GM19025 (cell line): ENCODE measurements at regions not wholly inside any gene's neighbourhood (a gene's known extent, or its start where the extent isn't known, plus 50 kb on each side); places are given as distances from the start of the nearest gene placed in this dataset.

Experiments
- ATAC-seq: cut with Tn5 transposase; IDR thresholded peaks from one replicate; pipeline ENCODE4 v1.9.1; 2021; ENCODE audit warnings: mild to moderate bottlenecking, low read depth, moderate library complexity; ENCODE audit not compliant: unreplicated experiment

DNA sequence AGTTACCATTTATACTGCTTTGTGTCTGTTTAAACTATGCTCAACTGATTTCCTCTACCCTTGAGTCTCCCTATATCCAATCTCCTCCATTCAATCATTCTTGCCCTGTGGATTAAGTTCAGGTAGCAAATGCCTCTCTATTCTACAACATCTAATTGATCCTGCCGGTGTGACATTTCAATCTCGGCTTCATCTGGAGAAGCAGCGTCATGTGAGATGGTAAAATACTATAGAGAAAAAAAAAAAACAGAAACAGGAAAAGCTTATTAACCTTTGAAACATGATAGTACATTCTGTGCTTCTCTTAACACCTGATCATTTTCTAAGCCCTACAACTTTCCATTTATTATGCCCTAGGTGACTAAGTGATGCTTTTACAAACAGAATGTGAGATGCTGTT lies 89.4 kb downstream of the KCTD12 start:
- no peak for ATAC-seq

DNA sequence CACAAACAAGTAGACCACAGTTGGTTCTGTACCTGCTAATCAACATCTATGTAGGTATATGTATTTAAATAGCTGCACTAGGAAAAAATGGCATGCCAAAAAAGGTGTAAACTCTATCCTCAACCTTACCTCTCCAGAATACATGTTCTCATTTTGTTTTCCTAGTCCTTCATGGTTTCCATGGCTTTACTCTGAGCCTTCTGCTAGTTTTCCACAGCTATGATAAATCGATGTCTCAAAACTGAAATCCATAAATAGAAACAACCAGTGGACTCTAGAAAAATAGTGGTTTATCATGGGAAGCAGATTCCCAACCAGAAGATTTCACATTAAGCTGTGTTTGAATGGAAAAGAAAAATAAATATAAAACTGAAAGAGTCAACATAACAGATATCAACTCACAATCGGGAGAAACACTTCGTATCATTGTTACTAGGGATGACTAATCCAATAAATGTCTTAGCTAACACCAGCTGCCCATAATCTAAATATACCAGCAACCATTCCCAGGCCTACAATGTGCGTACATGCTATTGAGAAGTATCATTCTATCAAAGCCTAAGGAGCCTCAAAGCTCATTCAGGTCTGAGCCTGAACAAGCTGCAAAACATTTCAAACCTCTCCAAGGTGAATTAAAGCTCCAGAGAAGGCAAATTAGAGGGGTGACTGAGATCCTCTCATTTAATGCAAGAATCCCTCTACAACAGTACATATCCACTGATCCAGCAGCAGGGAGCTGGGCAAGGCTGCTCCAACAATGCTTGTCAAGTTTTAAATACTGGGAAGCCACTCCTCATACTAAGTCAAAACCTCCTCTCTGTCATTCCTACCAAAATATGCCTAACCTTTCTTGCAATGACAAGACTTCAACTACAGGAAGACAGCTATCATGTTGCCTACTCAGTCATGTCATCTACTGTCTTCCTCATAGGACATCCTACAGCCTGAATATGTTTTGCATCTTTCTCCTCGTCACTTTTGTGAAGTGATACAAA lies 90.2 kb downstream of the KCTD12 start:
- ATAC-seq: no peak

DNA sequence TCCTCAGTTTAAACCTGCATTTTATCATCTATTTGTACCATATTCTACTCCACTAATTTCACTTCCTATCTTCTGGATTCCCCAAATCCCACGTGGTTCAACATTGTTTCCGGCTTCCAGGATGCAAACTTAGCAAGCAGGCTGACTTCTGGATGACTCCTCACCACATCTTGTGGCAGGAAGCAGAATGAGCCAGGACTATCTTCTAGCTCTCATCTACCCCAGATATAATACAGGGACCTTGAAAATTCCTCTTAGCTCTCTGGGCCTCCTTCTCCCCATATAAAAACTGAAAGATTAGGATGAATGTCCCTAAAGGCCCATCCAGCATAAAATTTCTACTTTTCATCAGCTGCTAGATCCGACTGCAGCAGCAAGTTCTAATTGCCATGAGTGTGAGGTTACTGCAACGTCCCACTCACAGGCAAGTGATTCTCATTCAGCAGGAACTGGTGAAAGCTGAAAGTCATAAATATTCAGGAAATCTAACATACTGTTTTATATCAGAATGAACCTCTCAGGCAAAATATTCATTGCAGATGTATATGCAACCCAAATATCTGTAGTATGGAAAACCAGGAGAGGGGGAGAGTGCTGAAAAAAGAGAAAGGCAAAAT lies 93.4 kb downstream of the KCTD12 start:
- no peak for ATAC-seq

DNA sequence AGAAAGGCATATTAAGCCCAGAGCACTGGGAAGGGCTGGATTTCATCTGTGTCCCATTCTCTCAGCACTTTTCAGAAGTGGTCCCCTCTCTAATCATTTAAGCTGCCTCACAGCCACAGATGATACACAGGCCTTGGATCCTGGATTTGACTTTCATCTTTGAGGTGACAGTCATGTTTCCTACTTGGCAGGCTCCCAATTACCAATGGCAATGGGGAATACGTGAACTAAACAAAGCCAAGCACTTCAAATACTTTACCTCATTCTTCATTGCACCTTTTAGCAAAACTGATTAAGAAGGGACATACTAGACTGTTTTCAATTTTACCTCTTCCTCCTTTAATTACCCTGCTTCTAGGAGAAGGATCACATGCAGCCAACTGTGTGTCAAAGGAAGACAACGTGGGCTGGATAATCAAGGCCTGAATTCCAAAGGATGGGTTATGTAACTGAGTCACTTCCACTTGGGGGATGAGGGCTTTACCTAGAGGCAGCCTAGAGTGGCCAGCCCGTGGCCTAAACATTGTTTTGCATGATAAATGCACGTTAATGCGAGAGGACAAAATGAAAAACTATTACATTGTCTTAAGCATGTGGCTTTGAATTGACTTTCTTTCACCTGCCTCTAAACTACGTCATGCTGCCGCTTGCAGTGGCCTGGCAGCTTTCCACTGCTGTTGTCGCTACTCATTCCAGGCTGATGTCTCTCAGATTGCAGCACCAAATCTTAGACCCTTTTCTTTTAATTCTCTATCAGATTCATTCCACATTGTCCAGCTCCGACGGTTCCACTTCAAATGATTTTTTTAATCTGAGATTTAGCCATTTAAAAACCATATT lies 95.0 kb downstream of the KCTD12 start:
- ATAC-seq: no peak

DNA sequence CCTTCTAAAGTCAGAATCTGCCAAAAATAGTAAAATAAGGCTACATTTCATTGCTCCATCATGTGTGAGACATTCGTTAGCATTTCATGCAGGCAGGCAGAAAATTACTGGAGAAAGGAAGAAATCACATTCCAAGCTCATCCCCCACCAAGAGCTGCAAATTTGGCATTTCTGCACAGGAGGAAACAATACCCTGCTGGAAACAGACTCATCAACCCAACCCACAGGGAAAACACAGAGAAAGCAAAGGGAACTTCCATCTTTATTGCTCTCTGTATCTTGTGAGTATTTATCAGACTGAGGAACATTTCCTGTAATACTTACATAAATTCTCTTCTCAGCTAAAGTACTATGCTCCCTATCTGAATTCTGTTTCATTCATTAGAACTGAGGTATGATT lies 95.7 kb downstream of the KCTD12 start:
- ATAC-seq: no peak

DNA sequence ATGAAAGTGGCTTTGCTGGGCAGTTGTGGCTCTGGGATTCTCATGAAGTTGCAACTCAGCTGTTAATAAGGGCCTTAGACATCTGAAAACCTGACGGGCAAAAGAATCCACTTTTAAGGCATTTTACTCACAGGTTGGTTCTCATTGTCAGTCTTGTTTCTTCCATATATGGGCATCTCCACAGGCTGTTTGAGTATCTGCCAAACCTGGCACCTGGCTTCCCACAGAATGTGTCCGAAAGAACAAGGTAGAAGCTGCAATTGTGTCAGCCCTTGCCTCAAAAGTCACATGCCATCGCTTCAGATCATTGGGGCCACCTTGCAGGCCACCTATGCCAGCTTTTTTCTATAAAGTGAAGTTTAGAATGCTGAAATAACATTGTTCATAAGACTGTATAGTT lies 102.4 kb downstream of the KCTD12 start:
- no peak for ATAC-seq

DNA sequence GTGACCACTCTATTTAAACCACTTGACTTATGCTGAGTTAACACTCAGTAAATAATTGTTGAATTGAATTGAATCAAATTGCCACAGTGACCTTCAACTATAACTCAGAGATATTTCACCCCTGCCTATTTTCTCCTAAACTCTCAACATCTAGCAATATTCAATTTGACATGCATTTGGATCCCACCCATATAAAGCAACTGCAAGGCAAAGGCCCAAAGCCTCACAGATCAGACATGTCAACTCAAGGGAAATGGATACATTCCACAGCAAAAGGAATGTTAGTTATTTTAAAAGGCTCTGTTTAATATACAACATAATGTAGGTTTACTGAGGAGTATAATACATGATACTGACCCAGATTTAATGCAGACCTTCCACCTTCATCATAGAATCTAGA lies 107.4 kb downstream of the KCTD12 start:
- no peak for ATAC-seq

DNA sequence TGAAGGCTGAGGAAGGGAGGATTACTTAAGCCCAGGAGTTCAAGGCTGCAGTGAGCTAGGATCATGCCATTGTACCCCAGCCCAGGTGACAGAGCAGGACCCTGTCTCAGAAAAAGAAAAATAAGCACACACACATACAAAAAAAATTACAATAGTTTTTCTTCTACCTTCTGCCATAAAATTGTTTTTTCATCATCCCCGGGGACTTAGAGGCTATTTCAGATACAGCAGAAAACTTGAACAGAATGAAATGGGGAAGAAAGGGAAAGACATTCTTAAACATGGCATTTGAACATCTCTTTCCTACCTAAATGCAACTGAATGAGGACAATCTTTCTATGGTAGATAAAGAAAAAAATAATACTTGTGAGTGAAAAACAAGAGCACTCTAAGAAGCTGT lies 109.1 kb downstream of the KCTD12 start:
- no peak for ATAC-seq

DNA sequence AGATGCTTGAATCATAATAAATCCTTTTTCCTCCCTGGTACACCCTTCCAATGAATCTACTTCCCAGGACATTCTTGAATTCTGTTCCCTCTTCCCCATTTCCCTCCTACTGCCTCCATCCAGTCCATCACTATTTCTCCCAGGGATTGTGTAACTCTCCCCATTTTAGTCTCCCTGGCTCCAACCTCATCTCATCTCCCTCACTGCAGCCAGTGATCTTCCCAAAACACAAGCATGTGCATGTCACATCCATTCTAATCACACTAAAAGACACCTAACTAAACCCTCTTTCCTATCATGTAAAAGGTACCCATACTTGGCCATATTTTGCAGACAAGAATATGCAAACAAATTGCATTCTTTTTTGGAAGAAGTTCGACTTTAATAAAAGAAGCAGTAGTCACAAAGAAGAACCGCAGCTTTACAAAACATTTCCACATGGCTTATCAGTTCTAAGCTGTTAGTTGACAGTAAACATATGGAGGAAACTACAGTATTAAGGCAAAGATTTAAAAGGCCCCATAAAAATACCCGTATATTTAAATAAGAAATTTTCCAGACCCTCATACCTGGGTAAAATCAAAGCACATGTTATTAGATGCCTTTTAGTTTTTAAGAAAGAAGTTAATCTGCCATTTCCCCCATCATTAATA lies 111.0 kb downstream of the KCTD12 start:
- ATAC-seq: no peak

DNA sequence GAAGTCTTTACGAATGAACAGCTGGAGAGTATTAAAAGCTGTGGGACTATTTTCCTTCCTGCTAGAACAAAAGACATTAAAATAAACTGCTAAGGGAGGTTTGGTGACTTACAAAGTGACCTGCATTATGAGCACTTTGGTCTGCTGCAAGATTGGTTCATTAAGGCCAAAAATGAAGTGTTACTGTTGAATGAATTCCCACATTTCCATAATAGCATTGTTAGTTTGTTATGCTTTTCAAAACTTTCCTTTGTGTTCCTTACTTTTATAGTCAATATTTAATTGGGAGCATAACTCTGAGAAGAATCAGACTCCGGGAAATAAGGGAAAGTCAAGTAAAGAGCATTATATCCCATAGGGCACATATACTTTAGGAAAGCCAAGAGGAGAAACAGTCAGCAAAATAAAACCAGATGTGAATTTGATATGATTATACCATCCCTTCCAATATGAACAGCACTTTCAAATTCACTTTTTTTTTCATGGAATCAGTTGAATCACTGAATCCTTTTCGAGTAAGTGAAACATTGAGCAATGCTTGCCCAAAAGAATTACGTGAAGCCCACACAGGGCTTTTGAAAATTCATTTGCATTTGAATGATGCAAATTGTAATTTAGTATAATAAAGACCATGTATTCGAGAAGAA lies 112.6 kb downstream of the KCTD12 start:
- ATAC-seq: no peak

DNA sequence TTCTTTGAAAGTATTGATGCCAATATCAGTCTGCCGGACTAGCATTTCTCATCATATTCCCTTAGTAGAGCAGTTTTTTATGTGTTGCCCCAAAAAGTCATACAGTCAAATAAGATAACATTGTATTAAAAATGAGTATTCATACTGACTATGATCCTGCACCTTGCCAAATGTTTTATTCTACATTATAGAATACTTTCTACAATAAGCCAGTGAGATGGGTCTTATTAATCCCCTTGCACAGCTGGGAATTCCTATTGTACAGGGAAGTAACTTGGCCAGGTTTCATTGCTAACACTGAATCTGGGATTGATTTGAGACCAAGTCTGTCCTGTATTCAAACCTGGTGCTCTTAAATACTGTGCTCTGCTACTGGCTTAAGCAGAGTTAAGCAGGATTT lies 114.0 kb downstream of the KCTD12 start:
- ATAC-seq: no peak

DNA sequence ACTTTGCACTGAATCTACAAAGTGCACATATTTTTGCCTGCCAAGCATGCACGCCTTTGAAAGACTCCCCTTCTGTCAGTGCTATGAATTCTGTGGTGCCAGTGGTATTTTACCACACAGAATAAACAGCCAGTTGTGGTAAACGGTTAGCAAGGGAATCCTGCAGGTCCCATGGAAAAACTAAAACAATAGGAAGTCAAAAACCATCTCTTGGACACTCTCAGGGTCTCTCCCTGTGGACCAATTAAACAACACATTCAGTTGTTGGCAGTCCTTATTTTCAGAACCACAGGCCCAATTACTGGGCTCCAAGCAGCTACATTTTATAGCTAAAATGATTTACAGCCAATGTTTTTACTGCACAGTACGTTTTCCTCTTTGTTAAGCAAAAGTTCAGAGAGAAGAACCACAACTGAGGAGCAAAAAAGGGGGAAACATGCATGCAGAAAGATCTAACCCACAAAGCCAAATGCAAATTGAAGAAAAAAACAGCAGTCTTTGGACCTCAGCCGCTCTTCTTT lies 116.9 kb downstream of the KCTD12 start:
- ATAC-seq: no peak

DNA sequence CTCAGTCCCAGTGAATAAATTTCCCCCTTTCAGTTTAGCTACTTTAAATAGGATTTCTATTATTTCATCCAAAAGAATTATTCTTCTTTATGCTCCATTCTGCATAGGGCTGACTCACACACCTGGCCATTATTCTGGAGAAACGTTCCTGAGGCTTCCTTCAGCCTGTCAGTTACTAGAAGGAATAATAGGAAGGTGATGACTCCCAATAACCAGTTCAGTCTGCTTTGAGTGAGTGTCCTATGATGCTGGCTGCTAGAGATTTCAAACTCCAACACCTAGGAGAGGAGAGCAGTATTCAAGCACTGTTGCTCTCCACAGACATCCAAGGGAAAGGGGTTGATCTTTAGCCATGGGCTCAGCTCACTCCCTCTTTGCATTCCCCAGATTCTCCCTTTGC lies 117.8 kb downstream of the KCTD12 start:
- no peak for ATAC-seq

DNA sequence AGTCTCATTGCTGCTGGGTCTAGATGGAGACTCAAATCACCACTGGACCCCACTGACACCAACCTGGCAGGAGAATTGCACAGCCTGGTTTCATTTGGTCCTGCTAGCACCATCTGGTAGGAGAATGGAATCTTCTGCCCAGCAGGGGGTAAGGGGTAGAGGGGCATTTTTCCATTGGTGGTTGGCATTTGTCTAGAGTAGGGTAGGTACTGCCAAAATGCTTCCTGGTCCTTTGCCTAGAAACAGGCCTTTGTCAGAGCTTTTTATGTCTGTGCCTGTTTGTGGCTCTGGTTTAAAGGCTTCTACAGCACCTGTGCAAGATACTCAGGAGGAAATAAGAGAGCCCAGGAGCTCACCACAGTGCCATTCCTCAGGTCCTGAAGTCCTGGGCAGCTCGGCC lies 121.3 kb downstream of the KCTD12 start:
- no peak for ATAC-seq

DNA sequence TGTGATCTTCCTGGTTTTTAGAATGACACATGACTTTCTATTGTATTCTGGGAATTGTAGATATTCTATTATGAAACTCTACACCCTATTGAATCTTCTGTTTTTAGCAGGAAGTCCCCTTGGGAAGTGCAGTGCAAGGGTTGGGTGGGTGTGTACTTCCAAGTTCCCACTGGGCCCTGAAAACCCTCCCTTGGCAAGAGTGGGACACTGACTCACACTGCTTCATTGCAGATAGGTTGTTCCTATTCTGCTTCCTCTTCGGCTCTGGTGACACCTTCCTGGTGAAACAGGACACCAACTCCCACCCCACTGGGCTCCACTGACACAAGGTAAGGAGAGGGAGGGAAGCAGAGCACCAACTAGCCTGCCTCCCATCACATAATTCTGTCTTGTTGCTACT lies 121.8 kb downstream of the KCTD12 start:
- ATAC-seq: no peak

DNA sequence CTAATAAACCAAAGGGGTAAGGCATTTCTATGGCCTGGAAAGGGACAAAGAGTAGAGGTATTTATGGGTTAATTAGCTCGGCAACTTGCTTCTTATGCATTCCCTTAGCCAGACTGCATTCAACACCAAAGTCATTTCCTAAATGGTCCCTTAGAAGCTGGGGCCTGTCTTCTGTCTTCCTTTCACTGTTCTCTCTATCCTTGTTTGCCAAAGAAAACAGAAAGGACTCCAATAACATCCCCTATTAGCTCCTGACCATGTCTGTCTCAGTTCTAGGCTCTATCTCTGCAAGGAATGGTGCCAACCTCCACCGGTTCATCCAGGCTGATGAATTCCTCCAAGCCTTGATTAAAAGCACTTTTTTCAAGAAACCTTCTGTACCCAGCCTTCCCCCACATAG lies 123.5 kb downstream of the KCTD12 start:
- no peak for ATAC-seq

DNA sequence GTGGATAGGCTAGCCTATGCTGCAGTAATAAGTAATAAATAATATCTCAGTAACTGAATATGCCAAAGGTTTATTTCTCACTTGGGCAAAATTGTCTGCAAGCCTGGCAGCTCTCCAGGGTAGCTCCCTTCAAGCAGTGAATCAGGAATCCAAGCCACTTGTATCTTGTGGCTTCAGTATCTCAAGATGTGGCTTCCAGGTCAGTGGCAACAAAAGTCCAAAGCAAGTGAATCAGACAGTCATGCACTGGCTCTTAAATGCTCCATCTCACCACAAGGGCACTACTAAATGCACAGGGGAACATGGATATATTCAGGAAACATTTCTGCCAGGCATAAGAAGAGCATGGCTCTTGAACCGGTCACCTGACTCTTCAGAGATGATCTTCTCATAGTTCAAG lies 126.3 kb downstream of the KCTD12 start:
- ATAC-seq: no peak

DNA sequence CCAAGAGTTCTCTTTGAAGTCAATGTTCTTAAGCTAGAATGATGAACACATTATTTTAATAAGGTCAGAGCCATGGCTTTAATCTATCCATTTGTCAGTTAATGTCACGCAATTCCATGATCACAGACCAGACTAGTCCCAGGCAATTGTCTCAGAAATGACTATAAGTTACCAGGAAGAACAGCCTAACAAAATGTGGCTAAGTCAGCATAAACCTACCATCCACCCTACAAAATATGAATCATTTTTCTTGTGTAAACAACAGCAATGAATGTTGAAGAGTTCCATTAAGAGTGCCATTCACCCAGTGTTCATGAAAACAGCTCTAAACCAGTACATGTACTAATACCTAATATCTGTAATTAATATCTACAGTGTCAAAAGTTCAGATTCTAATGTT lies 127.5 kb downstream of the KCTD12 start:
- no peak for ATAC-seq

DNA sequence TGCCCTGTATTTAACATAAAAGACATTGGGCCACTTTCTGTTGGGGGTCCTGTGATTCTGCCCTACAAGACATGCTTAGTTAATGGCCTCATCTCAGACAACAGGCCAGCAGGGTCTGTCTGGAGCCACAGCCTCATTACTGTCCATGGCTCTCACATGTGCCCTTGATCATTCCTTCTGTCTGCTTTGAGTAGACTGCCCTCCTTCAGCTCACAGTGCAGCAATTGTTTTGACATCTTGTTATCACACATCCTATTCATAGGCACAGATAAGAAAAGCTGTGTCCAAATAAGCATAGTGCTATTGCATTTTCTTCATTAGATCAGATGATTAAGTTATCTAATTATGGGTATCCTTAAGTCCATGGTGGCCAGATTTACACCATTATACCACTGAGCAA lies 127.9 kb downstream of the KCTD12 start:
- ATAC-seq: no peak

DNA sequence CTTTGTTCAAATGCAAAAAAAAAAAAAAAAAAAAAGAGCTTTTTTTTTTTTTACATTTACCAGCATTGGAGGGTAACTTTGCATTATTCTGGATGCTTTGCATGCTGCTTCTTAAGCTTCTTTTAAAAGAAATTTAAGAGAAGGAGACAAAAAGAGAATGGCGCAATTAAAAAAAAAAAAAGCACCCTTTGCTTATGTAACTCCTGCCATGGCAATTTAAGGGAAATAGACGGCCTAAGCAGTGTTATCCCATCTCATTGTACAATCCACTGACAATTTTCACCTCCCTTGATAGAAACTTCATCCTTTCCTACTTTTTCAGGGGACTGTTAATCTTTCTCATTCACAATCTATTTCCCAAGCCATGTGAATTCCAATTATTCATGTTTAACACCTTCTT lies 129.8 kb downstream of the KCTD12 start:
- no peak for ATAC-seq
